ENCODE measurements at regions not wholly inside any gene's neighbourhood (a gene's known extent, or its start where the extent isn't known, plus 50 kb on each side); places are given as distances from the start of the nearest gene placed in this dataset.

GRCh38 chr21:32889596-32889995, 118.0 kb upstream of the PAXBP1 start:
- Histone ChIP-seq H3K4me1 (ENCODE audit: insufficient read depth, low read length, severe bottlenecking) (no peaks in the 10 kb centered on the region), H3K9me2 (ENCODE audit: low read depth, low read length) (no peaks in the 10 kb centered on the region), H3K4me3 (ENCODE audit: low read depth, low read length, poor library complexity, severe bottlenecking) (no peak overlapping the region), H4K20me1 (ENCODE audit: insufficient read depth, low read length) (no peaks in the 10 kb centered on the region), H3K79me2 (ENCODE audit: insufficient read depth, low read length) (no peaks in the 10 kb centered on the region), H3K9me3 (ENCODE audit: low read length) (no peaks in the 10 kb centered on the region), H2AFZ (ENCODE audit: low read length) (no peak overlapping the region), H3K9ac (ENCODE audit: low read length) (no peak overlapping the region), H3K27me3 (ENCODE audit: insufficient read depth, low read length) (no peaks in the 10 kb centered on the region; the same call in 1 of the 2 replicates), H3K27ac (ENCODE audit: low read depth, low read length, poor library complexity, severe bottlenecking) (no peak overlapping the region), H3K36me3 (ENCODE audit: insufficient read depth, low read length) (no peaks in the 10 kb centered on the region), H3F3A (ENCODE audit: insufficient read depth, low read length) (no peaks in the 10 kb centered on the region), H3K4me2 (ENCODE audit: low read length) (no peak overlapping the region)
- TF ChIP-seq CTCF (IDR thresholded peaks at IDR 0.05; ENCODE audit: low read length) (no peak), EZH2 (IDR thresholded peaks at IDR 0.05; ENCODE audit: borderline replicate concordance, low read length) (no peak)

GRCh38 chr21:32894321-32894720, 122.8 kb upstream of the PAXBP1 start:
- TF ChIP-seq CTCF (IDR thresholded peaks at IDR 0.05; ENCODE audit: low read length): no peak
- TF ChIP-seq EZH2 (IDR thresholded peaks at IDR 0.05; ENCODE audit: borderline replicate concordance, low read length): no peak
- H3K9me3 ChIP-seq (ENCODE audit: low read length): no peaks in the 10 kb centered on the region
- H3K79me2 ChIP-seq (ENCODE audit: insufficient read depth, low read length): no peaks in the 10 kb centered on the region
- H3K9ac ChIP-seq (ENCODE audit: low read length): no peak overlapping the region
- H3K4me3 ChIP-seq (ENCODE audit: low read depth, low read length, poor library complexity, severe bottlenecking): no peak overlapping the region
- H4K20me1 ChIP-seq (ENCODE audit: insufficient read depth, low read length): no peaks in the 10 kb centered on the region
- H3K27me3 ChIP-seq (ENCODE audit: insufficient read depth, low read length): no peaks in the 10 kb centered on the region
- H3K36me3 ChIP-seq (ENCODE audit: insufficient read depth, low read length): no peaks in the 10 kb centered on the region
- no peak overlapping the region for H3K4me2 ChIP-seq (ENCODE audit: low read length)
- no peak overlapping the region for H2AFZ ChIP-seq (ENCODE audit: low read length)
- no peaks in the 10 kb centered on the region for H3K9me2 ChIP-seq (ENCODE audit: low read depth, low read length)
- H3K27ac ChIP-seq (ENCODE audit: low read depth, low read length, poor library complexity, severe bottlenecking): no peak overlapping the region
- no peaks in the 10 kb centered on the region for H3F3A ChIP-seq (ENCODE audit: insufficient read depth, low read length)
- H3K4me1 ChIP-seq (ENCODE audit: insufficient read depth, low read length, severe bottlenecking): no peaks in the 10 kb centered on the region

- Histone ChIP-seq H3K27me3 (ENCODE audit: insufficient read depth, low read length) (no peaks in the 10 kb centered on the region), H3F3A (ENCODE audit: insufficient read depth, low read length) (no peaks in the 10 kb centered on the region), H3K4me2 (ENCODE audit: low read length) (no peak overlapping the region), H3K79me2 (ENCODE audit: insufficient read depth, low read length) (no peaks in the 10 kb centered on the region), H4K20me1 (ENCODE audit: insufficient read depth, low read length) (no peaks in the 10 kb centered on the region), H3K9ac (ENCODE audit: low read length) (no peak overlapping the region), H3K27ac (ENCODE audit: low read depth, low read length, poor library complexity, severe bottlenecking) (no peak overlapping the region), H3K4me1 (ENCODE audit: insufficient read depth, low read length, severe bottlenecking) (no peaks in the 10 kb centered on the region), H3K36me3 (ENCODE audit: insufficient read depth, low read length) (no peaks in the 10 kb centered on the region), H2AFZ (ENCODE audit: low read length) (no peak overlapping the region), H3K9me3 (ENCODE audit: low read length) (no peaks in the 10 kb centered on the region), H3K9me2 (ENCODE audit: low read depth, low read length) (no peaks in the 10 kb centered on the region), H3K4me3 (ENCODE audit: low read depth, low read length, poor library complexity, severe bottlenecking) (no peak overlapping the region)
- TF ChIP-seq EZH2 (IDR thresholded peaks at IDR 0.05; ENCODE audit: borderline replicate concordance, low read length) (no peak), CTCF (IDR thresholded peaks at IDR 0.05; ENCODE audit: low read length) (no peak)
Measured at GRCh38 chr21:32900814-32901213, 124.9 kb upstream of the OLIG2 start.

All from OCI-LY1 (cell line).